ENCODE measurements at regions not wholly inside any gene's neighbourhood (a gene's known extent, or its start where the extent isn't known, plus 50 kb on each side); places are given as distances from the start of the nearest gene placed in this dataset.

DNA sequence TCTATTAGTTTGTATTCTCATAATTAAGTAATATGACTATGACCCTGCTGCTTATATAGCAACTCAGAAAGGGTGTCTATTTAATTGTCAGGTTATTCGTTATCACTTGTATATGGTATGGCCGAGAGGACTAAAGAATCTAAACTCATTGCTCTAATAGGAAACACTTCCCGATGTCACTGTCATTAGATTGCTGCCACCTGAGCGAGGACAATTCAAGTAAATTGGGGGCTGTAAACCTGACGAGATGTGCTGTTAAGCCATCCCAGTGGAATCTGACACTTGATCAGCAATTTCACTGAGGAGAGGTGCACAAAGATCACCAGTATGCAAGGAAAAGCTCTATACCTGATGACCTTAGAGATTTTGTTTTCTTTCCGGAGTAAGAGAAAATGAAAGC lies 1319.3 kb downstream of the MAT2B start:
- no peak for DNase-seq (ENCODE audit: low spot score)
- H3K4me3 ChIP-seq: no peak overlapping the region
- H3K27ac ChIP-seq: no peak overlapping the region
- TF ChIP-seq, protein P1, sequence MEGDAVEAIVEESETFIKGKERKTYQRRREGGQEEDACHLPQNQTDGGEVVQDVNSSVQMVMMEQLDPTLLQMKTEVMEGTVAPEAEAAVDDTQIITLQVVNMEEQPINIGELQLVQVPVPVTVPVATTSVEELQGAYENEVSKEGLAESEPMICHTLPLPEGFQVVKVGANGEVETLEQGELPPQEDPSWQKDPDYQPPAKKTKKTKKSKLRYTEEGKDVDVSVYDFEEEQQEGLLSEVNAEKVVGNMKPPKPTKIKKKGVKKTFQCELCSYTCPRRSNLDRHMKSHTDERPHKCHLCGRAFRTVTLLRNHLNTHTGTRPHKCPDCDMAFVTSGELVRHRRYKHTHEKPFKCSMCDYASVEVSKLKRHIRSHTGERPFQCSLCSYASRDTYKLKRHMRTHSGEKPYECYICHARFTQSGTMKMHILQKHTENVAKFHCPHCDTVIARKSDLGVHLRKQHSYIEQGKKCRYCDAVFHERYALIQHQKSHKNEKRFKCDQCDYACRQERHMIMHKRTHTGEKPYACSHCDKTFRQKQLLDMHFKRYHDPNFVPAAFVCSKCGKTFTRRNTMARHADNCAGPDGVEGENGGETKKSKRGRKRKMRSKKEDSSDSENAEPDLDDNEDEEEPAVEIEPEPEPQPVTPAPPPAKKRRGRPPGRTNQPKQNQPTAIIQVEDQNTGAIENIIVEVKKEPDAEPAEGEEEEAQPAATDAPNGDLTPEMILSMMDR (IDR thresholded peaks at IDR 0.05): no peak

DNA sequence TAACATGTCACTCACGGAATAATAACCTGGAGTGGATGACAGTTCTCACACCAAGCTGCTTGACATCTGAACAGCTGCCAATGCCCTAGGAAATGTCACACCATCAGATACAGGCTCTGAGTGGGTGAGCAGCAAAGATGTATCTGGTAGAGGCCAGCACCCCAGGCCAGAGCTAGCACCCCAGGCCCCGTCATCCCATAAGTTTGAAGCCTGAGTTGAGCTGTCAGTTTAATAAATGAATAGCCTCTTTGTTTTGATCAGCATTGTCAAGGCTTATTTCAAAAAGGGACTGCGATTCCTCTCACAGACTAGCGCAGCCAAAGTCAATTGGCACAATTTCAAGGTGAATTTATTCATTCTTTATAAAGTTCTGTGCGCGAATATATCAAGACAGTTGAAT lies 1327.1 kb downstream of the MAT2B start:
- Histone ChIP-seq H3K27ac (no peak overlapping the region), H3K4me3 (no peak overlapping the region)
- DNase-seq (ENCODE audit: low spot score): no peak
- TF ChIP-seq, protein P1 (IDR thresholded peaks at IDR 0.05): no peak

- TF ChIP-seq, protein P1 (IDR thresholded peaks at IDR 0.05): no peak
- no peak overlapping the region for H3K4me3 ChIP-seq
- no peak overlapping the region for H3K27ac ChIP-seq
- DNase-seq (ENCODE audit: low spot score): no peak
Observed at GRCh38 chr5:164844348-164844747, 1338.9 kb downstream of the MAT2B start.

DNA sequence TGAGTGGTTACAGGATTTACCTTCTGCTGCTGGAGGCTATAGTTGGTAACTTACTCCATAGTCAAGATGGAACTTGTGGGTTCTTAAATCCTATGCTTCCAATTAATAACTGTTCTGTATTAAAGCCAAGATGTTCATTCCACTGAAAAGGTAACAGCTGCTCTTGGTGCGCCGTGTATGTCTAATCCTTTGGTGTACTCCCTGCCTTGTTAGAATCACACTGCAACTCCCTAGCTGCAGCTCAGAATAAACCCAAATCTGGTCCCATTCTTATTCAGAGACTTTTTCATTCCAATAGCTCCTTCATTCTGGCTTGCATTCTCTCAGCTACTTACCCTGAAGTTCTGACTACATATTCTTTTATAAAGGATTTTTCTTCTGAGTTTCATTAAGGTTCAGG lies 1355.5 kb downstream of the MAT2B start:
- TF ChIP-seq, protein P1 (IDR thresholded peaks at IDR 0.05): no peak
- H3K4me3 ChIP-seq: no peak overlapping the region
- H3K27ac ChIP-seq: no peak overlapping the region
- no peak for DNase-seq (ENCODE audit: low spot score)

GRCh38 chr5:164861610-164862009 lies 1356.2 kb downstream of the MAT2B start:
- DNase-seq (ENCODE audit: low spot score): no peak
- H3K4me3 ChIP-seq: no peak overlapping the region
- TF ChIP-seq, protein P1 (IDR thresholded peaks at IDR 0.05): no peak
- no peak overlapping the region for H3K27ac ChIP-seq

GRCh38 chr5:164868761-164869160 lies 1363.3 kb downstream of the MAT2B start:
- no peak overlapping the region for H3K27ac ChIP-seq

GRCh38 chr5:164869325-164869724 lies 1363.9 kb downstream of the MAT2B start:
- H3K4me3 ChIP-seq: no peak overlapping the region
- DNase-seq (ENCODE audit: low spot score): no peak
- no peak overlapping the region for H3K27ac ChIP-seq
- TF ChIP-seq, protein P1 (IDR thresholded peaks at IDR 0.05): no peak

More at GRCh38 chr5:164868761-164869160, 1363.3 kb downstream of the MAT2B start:
- H3K4me3 ChIP-seq: no peak overlapping the region
- TF ChIP-seq, protein P1 (IDR thresholded peaks at IDR 0.05): no peak
- no peak for DNase-seq (ENCODE audit: low spot score)
